Uterus (tissue), 3 donors: ENCODE measurements at regions not wholly inside any gene's neighbourhood (a gene's known extent, or its start where the extent isn't known, plus 50 kb on each side); places are given as distances from the start of the nearest gene placed in this dataset.

Experiments used
- DNase-seq, 2 donors: peaks; one replicate each; pipeline ENCODE4 v3.0.0-alpha.2; 2019 to 2020
- H3K27ac ChIP-seq, 2 donors: fragments of 200-600 bp; sonication (generic); 1 replicate in 1 of 2; 2 replicates in 1 of 2; pipeline ENCODE4 v1.5.1; 2016 to 2018
- H3K27me3 ChIP-seq, 2 donors: fragments of 200-600 bp; sonication (generic); one replicate each; pipeline ENCODE4 v1.5.1; 2018 to 2019; ENCODE audit warnings: control low read depth in 1 of 2
- H3K36me3 ChIP-seq, 2 donors: fragments of 200-600 bp; sonication (generic); one replicate each; pipeline ENCODE4 v1.5.1; 2019; ENCODE audit warnings: control low read depth in 1 of 2
- H3K4me1 ChIP-seq, 2 donors: fragments of 200-600 bp; sonication (generic); one replicate each; pipeline ENCODE4 v1.5.1; 2018 to 2019; ENCODE audit warnings: control low read depth in 1 of 2
- H3K4me3 ChIP-seq, 2 donors: fragments of 200-600 bp; sonication (generic); 1 replicate in 1 of 2; 2 replicates in 1 of 2; pipeline ENCODE4 v1.5.1; 2018 to 2019; ENCODE audit warnings: mild to moderate bottlenecking in 1 of 2
- H3K9me3 ChIP-seq, 2 donors: fragments of 200-600 bp; sonication (generic); one replicate each; pipeline ENCODE4 v1.5.1; 2019; ENCODE audit warnings: control low read depth in 1 of 2
- POLR2A ChIP-seq, 2 donors: fragments of 450-650 bp; IDR thresholded peaks; one replicate each; pipeline ENCODE4 v1.6.1; 2016; ENCODE audit warnings: antibody characterized with exemption in 2 of 2, mild to moderate bottlenecking in 1 of 2, moderate library complexity in 1 of 2
- intact Hi-C: fragments of 100-400 bp; cut with DNase I; formaldehyde crosslinking; loops from one replicate; pipeline ENCODE4 v1.15.1; 2023; ENCODE audit warnings: low total_unique reads
- TF ChIP-seq, protein P1 (sequence below), 4 experiments: fragments of 200-600 bp in 2 of 4; fragments of 450-650 bp in 2 of 4; sonication (generic) in 2 of 4; IDR thresholded peaks; one replicate each; pipeline ENCODE4 v1.5.1; 2016 to 2019; ENCODE audit warnings: antibody characterized with exemption in 4 of 4, mild to moderate bottlenecking in 2 of 4, moderate library complexity in 1 of 4
- donor health status: DM: yes; HTN: yes; CAD: no.

DNA sequence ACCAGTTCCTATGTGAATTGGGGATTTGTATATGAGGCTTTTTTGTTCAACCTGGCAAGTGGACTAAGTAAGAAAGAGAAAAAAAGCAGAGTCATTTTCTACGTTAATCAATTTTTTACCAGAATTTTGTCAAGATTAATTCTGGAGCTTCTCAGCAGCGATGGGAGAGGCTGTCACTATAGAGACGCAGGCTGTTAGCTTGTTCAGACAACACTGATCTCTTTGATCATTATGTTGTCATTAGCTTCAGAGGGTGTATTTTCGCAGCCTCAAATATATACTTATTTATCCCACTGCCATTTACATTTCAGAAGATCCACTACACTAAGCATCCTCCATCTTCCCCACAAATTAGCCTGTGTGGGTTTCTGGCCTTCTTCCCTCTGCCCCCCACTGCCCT, 196.7 kb upstream of the PFKP start:
- Histone ChIP-seq H3K36me3 (no peaks in the 10 kb centered on the region), H3K27me3 (no peaks in the 10 kb centered on the region), H3K27ac (no peak overlapping the region), H3K9me3 (no peaks in the 10 kb centered on the region), H3K4me1 (no peaks in the 10 kb centered on the region), H3K4me3 (no peak overlapping the region)
- TF ChIP-seq, protein P1, sequence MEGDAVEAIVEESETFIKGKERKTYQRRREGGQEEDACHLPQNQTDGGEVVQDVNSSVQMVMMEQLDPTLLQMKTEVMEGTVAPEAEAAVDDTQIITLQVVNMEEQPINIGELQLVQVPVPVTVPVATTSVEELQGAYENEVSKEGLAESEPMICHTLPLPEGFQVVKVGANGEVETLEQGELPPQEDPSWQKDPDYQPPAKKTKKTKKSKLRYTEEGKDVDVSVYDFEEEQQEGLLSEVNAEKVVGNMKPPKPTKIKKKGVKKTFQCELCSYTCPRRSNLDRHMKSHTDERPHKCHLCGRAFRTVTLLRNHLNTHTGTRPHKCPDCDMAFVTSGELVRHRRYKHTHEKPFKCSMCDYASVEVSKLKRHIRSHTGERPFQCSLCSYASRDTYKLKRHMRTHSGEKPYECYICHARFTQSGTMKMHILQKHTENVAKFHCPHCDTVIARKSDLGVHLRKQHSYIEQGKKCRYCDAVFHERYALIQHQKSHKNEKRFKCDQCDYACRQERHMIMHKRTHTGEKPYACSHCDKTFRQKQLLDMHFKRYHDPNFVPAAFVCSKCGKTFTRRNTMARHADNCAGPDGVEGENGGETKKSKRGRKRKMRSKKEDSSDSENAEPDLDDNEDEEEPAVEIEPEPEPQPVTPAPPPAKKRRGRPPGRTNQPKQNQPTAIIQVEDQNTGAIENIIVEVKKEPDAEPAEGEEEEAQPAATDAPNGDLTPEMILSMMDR (IDR thresholded peaks at IDR 0.05) = no peak
- no peak for TF ChIP-seq POLR2A (IDR thresholded peaks at IDR 0.05)
- intact Hi-C loops = no loop called here
- no peak for DNase-seq

DNA sequence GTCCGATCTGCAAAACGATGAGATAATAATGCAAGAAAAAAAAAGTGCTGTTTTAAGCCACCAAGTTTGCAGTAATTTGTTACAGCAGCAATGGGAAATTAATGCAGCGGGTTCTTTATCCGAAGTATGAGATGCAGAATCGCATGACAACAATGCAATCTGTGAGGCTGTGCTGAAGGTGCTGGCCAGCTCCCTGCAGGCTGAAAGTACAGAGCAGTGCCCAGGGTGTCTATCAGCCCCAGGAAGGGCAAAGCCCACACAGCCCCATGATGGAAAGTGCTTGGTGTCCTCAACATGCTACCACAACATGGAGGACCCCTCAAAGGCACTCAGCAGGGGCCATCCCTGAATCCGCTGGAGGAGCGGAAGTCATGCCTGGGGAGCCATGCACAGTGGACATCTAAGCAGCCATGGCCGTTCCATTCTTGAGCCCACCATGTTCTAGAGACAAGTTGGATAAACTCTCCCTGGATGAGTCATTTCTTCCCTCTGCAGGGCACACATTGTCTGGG, 199.5 kb upstream of the PFKP start:
- Histone ChIP-seq H3K27ac (no peak overlapping the region), H3K36me3 (no peaks in the 10 kb centered on the region), H3K9me3 (no peaks in the 10 kb centered on the region), H3K4me1 (no peaks in the 10 kb centered on the region), H3K27me3 (no peaks in the 10 kb centered on the region), H3K4me3 (no peak overlapping the region)
- TF ChIP-seq POLR2A (IDR thresholded peaks at IDR 0.05) = no peak
- TF ChIP-seq, protein P1 (IDR thresholded peaks at IDR 0.05) = no peak
- DNase-seq = no peak
- intact Hi-C loops = no loop called here

DNA sequence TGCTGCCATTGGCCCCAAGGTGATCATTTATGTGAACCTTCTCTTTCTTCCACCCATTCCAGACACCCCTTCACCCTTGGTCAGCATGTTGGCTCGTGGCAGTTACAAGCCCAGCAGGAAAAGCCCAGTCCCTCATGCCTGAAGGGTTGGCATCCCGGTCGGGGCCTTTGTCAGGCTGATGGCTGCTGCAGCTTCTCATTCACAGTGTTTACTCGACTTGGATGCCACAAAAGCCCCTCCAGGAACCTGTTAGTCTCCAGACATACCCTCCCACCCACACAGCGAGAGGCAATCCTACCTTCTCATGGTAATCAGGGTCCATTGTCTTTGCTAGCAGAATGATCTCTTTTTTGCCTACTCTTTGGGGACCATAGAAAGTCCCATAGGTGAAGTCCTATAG, 200.8 kb upstream of the PFKP start:
- no peak for DNase-seq
- TF ChIP-seq, protein P1 (IDR thresholded peaks at IDR 0.05) = no peak
- TF ChIP-seq POLR2A (IDR thresholded peaks at IDR 0.05) = no peak
- Histone ChIP-seq H3K4me1 (no peaks in the 10 kb centered on the region), H3K36me3 (no peaks in the 10 kb centered on the region), H3K9me3 (no peaks in the 10 kb centered on the region), H3K4me3 (no peak overlapping the region), H3K27me3 (no peaks in the 10 kb centered on the region), H3K27ac (no peak overlapping the region)
- intact Hi-C loops = no loop called here

DNA sequence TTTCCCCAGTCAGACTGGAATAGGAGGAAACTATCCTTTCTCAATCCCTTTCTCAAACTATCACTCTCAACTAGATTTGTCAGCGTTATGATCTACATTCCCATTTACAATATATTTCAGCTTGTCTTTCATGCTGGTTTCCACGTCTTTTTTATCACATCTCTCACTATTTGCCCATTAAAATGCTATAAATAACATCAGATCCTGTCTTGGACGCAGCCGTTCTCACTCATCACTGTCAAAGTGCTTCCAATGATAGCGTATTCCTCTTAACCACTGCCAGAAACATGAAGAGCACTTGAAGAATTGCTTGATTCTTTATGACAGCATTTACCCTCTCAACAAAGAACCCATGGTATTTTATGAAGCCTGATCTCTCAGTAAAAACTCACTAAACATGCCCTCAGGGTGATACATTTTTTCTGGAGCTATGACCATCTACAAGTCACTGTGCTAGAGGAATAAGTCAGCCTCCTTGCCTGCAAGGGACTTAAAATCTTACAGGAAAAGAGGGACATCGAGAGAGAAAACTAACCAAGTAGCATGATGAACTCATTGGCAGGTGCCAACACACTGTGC, 205.6 kb upstream of the PFKP start:
- H3K27ac ChIP-seq = no peak overlapping the region
- no peaks in the 10 kb centered on the region for H3K36me3 ChIP-seq
- no peak for DNase-seq
- no peaks in the 10 kb centered on the region for H3K9me3 ChIP-seq
- TF ChIP-seq POLR2A (IDR thresholded peaks at IDR 0.05) = no peak
- TF ChIP-seq, protein P1 (IDR thresholded peaks at IDR 0.05) = no peak
- no peak overlapping the region for H3K4me3 ChIP-seq
- H3K4me1 ChIP-seq = no peaks in the 10 kb centered on the region
- intact Hi-C loops = no loop called here
- H3K27me3 ChIP-seq = no peaks in the 10 kb centered on the region

DNA sequence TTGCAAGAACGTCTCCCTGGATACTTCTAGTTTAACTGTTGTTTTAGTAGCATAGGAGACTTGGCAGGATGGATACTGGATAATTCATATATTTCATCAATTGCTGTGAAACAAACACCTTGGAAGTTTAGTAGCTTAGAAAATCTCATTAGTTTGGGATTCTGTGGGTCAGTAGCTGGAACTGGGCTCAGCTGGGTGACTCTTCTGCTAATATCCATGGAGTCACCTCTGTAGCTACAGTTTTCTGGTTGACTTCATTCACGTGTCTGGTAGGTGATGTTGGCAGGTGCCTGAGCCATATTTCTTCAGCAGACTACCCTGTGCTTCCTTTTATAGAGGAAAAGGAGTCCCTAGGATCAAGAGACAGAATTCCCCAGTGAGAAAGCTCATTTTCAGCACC, 208.9 kb upstream of the PFKP start:
- intact Hi-C loops = no loop called here
- no peak for DNase-seq
- H3K9me3 ChIP-seq = no peaks in the 10 kb centered on the region
- peaks cover 0 to 8% of the 10 kb centered on the region in 2 donors for H3K27me3 ChIP-seq
- no peak for TF ChIP-seq POLR2A (IDR thresholded peaks at IDR 0.05)
- TF ChIP-seq, protein P1 (IDR thresholded peaks at IDR 0.05) = no peak
- no peaks in the 10 kb centered on the region for H3K4me1 ChIP-seq
- no peak overlapping the region for H3K4me3 ChIP-seq
- no peak overlapping the region for H3K27ac ChIP-seq
- H3K36me3 ChIP-seq = peaks cover 0 to 1% of the 10 kb centered on the region in 2 donors
